CD8-positive, alpha-beta memory T cell (primary cell): ENCODE measurements at regions not wholly inside any gene's neighbourhood (a gene's known extent, or its start where the extent isn't known, plus 50 kb on each side); places are given as distances from the start of the nearest gene placed in this dataset.
"Not testable (repeated sequence)": the region's sequence is repeated elsewhere in the genome, so short reads cannot be mapped to it uniquely, and the experiment has no call there.

Experiments used
- CTCF ChIA-PET: fragments of 350-600 bp; sonication (Branson Sonifier 250); formaldehyde crosslinking; loops from one replicate; lab custom pipeline; 2021; ENCODE audit warnings: antibody characterized with exemption; lab: Charles Lee
- POLR2A ChIA-PET: fragments of 350-600 bp; sonication (Branson Sonifier 250); formaldehyde crosslinking; loops from one replicate; lab custom pipeline; 2021; ENCODE audit warnings: antibody characterized with exemption; lab: Charles Lee
- DNase-seq, 5 donors: peaks; one replicate each; pipeline versions ENCODE4 v3.0.0 to v3.0.0-alpha.2; 2020 to 2022; ENCODE audit warnings: mixed read lengths in 1 of 5
- H3K27ac ChIP-seq: one replicate; pipeline ENCODE4 v1.7.0; 2013; ENCODE audit warnings: low read depth, mild to moderate bottlenecking, low read length, moderate library complexity
- H3K27me3 ChIP-seq: 2 replicates; pipeline ENCODE4 v1.7.0; 2013; ENCODE audit warnings: low read length, mild to moderate bottlenecking; ENCODE audit not compliant: insufficient read depth, poor library complexity, severe bottlenecking
- H3K36me3 ChIP-seq: 2 replicates; pipeline ENCODE4 v1.7.0; 2013; ENCODE audit warnings: mild to moderate bottlenecking, low read length, moderate library complexity; ENCODE audit not compliant: insufficient read depth
- H3K4me1 ChIP-seq: 2 replicates; pipeline ENCODE4 v1.7.0; 2013; ENCODE audit warnings: mild to moderate bottlenecking, low read length, moderate library complexity; ENCODE audit not compliant: insufficient read depth
- H3K4me3 ChIP-seq: 2 replicates; pipeline ENCODE4 v1.7.0; 2013; ENCODE audit warnings: mild to moderate bottlenecking, low read length
- H3K9me3 ChIP-seq: 2 replicates; pipeline ENCODE4 v1.7.0; 2013; ENCODE audit warnings: mild to moderate bottlenecking, low read length
- H3K27ac Mint-ChIP-seq, 8 donors: one replicate each; pipeline ENCODE4 v1.8.0; 2020 to 2021; ENCODE audit warnings: mixed read lengths in 8 of 8, mild to moderate bottlenecking in 6 of 8, inconsistent platforms in 3 of 8, moderate library complexity in 3 of 8
- H3K27me3 Mint-ChIP-seq, 2 donors: one replicate each; pipeline ENCODE4 v1.8.0; 2020 to 2021; ENCODE audit warnings: mixed read lengths in 2 of 2, mild to moderate bottlenecking in 1 of 2, moderate library complexity in 1 of 2
- H3K36me3 Mint-ChIP-seq, 3 donors: one replicate each; pipeline ENCODE4 v1.8.0; 2020 to 2021; ENCODE audit warnings: mixed read lengths in 3 of 3, inconsistent platforms in 1 of 3, mild to moderate bottlenecking in 1 of 3
- H3K4me1 Mint-ChIP-seq, 3 donors: one replicate each; pipeline ENCODE4 v1.8.0; 2020 to 2021; ENCODE audit warnings: mixed read lengths in 3 of 3, inconsistent platforms in 1 of 3, mild to moderate bottlenecking in 1 of 3
- H3K4me3 Mint-ChIP-seq, 7 donors: one replicate each; pipeline ENCODE4 v1.8.0; 2020 to 2021; ENCODE audit warnings: mixed read lengths in 7 of 7, mild to moderate bottlenecking in 6 of 7, moderate library complexity in 4 of 7, inconsistent platforms in 2 of 7
- H3K9me3 Mint-ChIP-seq, 5 donors: one replicate each; pipeline ENCODE4 v1.8.0; 2020 to 2022; ENCODE audit warnings: mixed read lengths in 5 of 5, mild to moderate bottlenecking in 3 of 5, moderate library complexity in 2 of 5, inconsistent platforms in 1 of 5

DNA sequence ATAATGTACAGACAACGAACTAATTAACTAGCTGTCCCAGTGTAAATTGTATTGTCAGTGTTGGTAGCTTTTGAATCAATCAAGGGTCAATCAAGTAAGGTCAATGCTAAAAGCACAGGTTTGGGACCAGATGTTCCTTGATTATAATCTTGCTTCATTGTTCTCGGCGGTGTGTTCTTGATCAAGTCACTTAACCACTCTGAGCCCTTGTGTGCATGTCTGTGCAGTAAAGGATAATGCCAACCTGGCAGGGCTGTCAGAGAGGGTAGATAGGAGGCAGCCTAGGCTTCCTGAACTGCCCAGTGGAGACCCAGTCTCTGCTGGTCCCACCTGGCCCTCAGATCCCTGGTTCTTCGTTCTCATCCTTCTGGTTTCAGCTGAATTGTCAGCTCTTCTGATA lies 221.0 kb downstream of the EMX2 start:
- no peaks in the 10 kb centered on the region for H3K27me3 ChIP-seq
- Mint-ChIP-seq H3K9me3 (peaks cover 0 to 4% (median 0%) of the 10 kb centered on the region in 5 donors), H3K4me3 (no peak overlapping the region), H3K4me1 (no peaks in the 10 kb centered on the region), H3K27me3 (peaks cover 9 to 13% of the 10 kb centered on the region in 2 donors), H3K27ac (no peak overlapping the region), H3K36me3 (no peaks in the 10 kb centered on the region)
- no peak overlapping the region for H3K27ac ChIP-seq
- CTCF ChIA-PET, result no interaction called here
- no peaks in the 10 kb centered on the region for H3K36me3 ChIP-seq
- no peaks in the 10 kb centered on the region for H3K9me3 ChIP-seq
- H3K4me1 ChIP-seq, result no peaks in the 10 kb centered on the region
- POLR2A ChIA-PET, result no interaction called here
- DNase-seq, result no peak
- H3K4me3 ChIP-seq, result no peak overlapping the region

DNA sequence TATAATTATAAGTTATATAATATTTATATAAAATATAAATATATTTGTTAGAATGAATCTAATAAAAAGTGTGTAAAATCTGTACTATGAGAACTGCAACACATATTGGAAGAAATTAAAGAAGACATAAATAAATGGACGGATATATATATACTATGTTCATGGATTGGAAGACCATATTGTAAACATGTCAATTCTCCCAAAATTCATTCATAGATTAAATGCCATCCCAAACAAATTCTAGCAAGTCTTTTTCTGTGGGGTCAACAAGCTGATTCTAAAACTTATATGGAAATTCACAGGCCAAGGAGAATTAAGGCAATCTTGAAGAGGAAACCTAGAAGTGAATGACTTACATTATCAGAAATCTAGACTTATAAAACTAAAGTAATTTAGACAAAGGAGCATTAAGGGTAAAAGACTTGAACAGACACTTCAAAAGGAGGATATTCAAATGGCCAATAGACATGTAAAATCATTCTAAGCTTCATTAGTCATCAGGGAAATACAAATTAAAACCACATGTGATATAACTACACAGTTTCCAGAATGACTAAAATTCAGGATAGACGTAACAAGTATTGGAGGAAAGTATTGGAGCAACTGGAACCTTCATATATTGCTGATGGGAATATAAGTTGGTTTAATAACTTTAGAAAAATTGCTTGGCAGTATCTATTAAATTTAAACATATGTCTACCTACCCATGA lies 225.9 kb downstream of the EMX2 start:
- DNase-seq, result no peak
- Mint-ChIP-seq H3K36me3 (no peaks in the 10 kb centered on the region), H3K9me3 (peaks cover 0 to 4% (median 0%) of the 10 kb centered on the region in 5 donors), H3K27me3 (peaks cover 0 to 3% of the 10 kb centered on the region in 2 donors), H3K4me3 (no peak overlapping the region), H3K27ac (no peak overlapping the region), H3K4me1 (no peaks in the 10 kb centered on the region)
- H3K36me3 ChIP-seq, result no peaks in the 10 kb centered on the region
- ChIA-PET POLR2A (no interaction called here), CTCF (no interaction called here)
- H3K4me3 ChIP-seq, result no peak overlapping the region
- H3K4me1 ChIP-seq, result no peaks in the 10 kb centered on the region
- no peaks in the 10 kb centered on the region for H3K27me3 ChIP-seq
- H3K27ac ChIP-seq, result no peak overlapping the region
- H3K9me3 ChIP-seq, result no peaks in the 10 kb centered on the region

DNA sequence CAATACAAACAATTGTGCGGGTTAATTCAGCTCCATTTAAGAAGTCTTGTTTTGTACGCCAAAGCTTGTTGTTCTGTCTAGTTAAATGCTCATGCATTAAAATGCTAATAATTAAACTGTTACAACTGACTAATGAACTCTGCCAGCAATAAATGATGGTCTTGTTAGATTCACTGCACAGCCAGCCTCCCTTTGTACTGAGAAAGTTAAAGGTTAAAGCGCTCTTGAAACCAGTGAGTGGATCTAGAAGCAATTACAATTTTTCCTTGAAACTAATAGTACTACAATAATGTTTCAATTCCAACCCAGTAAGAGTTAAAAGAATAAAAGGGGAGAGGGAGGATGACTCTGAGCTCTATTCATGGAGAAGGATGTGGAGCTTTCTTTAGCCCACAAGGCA lies 233.0 kb downstream of the EMX2 start:
- Mint-ChIP-seq H3K9me3 (peaks cover 0 to 4% (median 0%) of the 10 kb centered on the region in 5 donors), H3K4me1 (no peaks in the 10 kb centered on the region), H3K27me3 (peaks cover 0 to 7% of the 10 kb centered on the region in 2 donors), H3K4me3 (no peak overlapping the region), H3K27ac (no peak overlapping the region), H3K36me3 (no peaks in the 10 kb centered on the region)
- POLR2A ChIA-PET, result no interaction called here
- CTCF ChIA-PET, result no interaction called here
- H3K27ac ChIP-seq, result no peak overlapping the region
- no peaks in the 10 kb centered on the region for H3K27me3 ChIP-seq
- no peak for DNase-seq
- H3K9me3 ChIP-seq, result no peaks in the 10 kb centered on the region
- H3K36me3 ChIP-seq, result no peaks in the 10 kb centered on the region
- no peak overlapping the region for H3K4me3 ChIP-seq
- no peaks in the 10 kb centered on the region for H3K4me1 ChIP-seq

DNA sequence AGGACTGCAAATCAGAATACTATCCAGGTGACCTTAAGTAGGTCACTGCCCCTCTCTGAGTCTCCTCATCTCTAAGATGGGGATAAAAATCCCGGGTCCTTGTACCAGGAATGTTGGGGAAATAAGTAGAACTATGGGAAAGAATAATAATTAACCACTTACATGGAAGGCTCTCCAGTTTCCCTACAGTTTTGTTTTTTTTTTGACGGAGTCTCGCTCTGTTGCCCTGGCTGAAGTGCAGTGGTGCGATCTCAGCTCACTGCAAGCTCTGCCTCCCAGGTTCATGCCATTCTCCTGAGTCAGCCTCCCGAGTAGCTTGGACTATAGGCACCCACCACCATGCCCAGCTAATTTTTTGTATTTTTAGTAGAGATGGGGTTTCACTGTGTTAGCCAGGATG lies 234.7 kb downstream of the EMX2 start:
- H3K36me3 ChIP-seq, CTCF ChIA-PET, H3K27ac ChIP-seq, H3K4me3 Mint-ChIP-seq, H3K4me1 Mint-ChIP-seq, H3K4me1 ChIP-seq, DNase-seq, H3K27ac Mint-ChIP-seq, H3K27me3 Mint-ChIP-seq, H3K9me3 Mint-ChIP-seq, POLR2A ChIA-PET, H3K27me3 ChIP-seq, H3K4me3 ChIP-seq, H3K36me3 Mint-ChIP-seq, H3K9me3 ChIP-seq: not testable (repeated sequence)

DNA sequence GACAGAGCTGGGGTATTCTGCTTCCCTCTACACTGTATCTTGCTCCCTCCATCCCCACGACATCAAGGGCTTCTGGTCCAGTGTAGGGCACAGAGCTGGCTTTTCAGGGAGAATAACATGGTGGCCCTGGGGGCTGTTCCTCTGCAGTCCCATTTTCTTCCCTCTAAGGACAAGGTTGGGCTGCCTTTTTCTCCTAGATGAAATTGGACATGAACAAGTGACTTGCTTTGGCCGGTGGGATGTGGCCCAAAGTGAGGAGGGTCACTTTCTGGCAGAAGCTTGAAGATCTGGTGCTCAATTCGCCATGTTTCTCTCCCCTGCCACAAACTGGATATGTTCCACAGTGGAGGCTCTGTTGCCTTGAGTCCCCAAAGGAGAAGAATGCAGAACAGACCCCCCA lies 235.7 kb downstream of the EMX2 start:
- Mint-ChIP-seq H3K4me3 (no peak overlapping the region), H3K9me3 (peaks cover 0 to 5% (median 0%) of the 10 kb centered on the region in 5 donors), H3K27me3 (peaks cover 0 to 7% of the 10 kb centered on the region in 2 donors), H3K36me3 (no peaks in the 10 kb centered on the region), H3K4me1 (no peaks in the 10 kb centered on the region), H3K27ac (no peak overlapping the region)
- Histone ChIP-seq H3K27ac (no peak overlapping the region), H3K4me1 (no peaks in the 10 kb centered on the region), H3K36me3 (no peaks in the 10 kb centered on the region), H3K9me3 (no peaks in the 10 kb centered on the region), H3K4me3 (no peak overlapping the region), H3K27me3 (no peaks in the 10 kb centered on the region)
- ChIA-PET POLR2A (no interaction called here), CTCF (no interaction called here)
- no peak for DNase-seq

DNA sequence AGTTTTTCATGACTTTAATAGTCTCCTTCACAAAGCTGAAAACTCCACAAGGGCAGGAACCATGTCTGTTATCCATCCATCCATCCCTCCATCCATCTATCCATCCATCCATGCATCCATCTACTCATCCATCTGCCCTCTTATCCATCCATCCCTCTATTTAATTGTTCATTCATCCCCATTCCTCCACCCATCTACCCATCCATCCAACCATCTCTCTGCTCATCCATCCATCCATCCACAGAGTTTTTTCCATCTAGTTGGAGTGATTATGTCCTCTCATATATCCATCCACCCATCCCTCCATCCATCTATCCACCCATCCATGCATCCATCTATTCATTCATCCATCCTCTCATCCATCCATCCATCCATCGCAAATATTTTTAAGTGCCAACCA lies 237.9 kb downstream of the EMX2 start:
- no peak overlapping the region for H3K4me3 Mint-ChIP-seq
- POLR2A ChIA-PET, result no interaction called here
- peaks cover 0 to 5% (median 0%) of the 10 kb centered on the region in 5 donors for H3K9me3 Mint-ChIP-seq
- Histone ChIP-seq H3K27ac (no peak overlapping the region), H3K4me1 (no peaks in the 10 kb centered on the region), H3K36me3 (no peaks in the 10 kb centered on the region), H3K4me3 (no peak overlapping the region), H3K9me3 (no peaks in the 10 kb centered on the region), H3K27me3 (no peaks in the 10 kb centered on the region)
- H3K27ac Mint-ChIP-seq, result no peak overlapping the region
- DNase-seq, result no peak
- H3K36me3 Mint-ChIP-seq, result no peaks in the 10 kb centered on the region
- peaks cover 0 to 2% of the 10 kb centered on the region in 2 donors for H3K27me3 Mint-ChIP-seq
- CTCF ChIA-PET, result no interaction called here
- H3K4me1 Mint-ChIP-seq, result no peaks in the 10 kb centered on the region

DNA sequence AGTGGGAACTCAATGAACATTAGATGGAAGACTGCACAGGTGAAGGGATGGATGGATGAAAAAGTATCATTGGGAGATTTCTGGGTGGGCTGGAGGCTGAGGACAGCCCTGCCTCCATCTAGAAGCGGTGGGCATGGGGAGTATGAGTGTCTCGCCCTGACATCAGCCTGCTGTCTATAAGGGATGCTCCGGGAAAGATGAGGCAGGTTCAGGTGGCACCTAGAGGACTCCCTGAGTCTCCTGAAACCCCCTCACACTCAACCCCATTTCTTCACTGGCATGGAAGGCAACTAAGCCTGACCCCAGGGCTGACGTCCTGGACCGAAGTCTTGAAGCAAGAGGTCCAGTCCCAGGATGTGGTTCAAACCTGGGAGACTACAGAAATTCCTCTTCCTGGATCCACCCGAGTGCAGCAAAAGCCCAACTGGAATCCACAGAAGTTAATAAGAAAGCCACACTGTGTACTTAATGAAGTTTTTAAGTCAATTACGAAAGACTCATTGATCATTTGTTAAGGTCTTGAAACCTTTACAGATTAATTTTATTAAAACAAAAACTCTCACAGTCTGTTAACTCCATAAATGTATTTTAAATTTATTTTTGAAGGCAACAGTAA lies 238.8 kb downstream of the EMX2 start:
- DNase-seq, result no peak
- no peaks in the 10 kb centered on the region for H3K4me1 Mint-ChIP-seq
- H3K27ac ChIP-seq, result no peak overlapping the region
- H3K27me3 ChIP-seq, result no peaks in the 10 kb centered on the region
- ChIA-PET POLR2A (no interaction called here), CTCF (no interaction called here)
- H3K27me3 Mint-ChIP-seq, result peaks cover 0 to 4% of the 10 kb centered on the region in 2 donors
- H3K4me3 Mint-ChIP-seq, result no peak overlapping the region
- no peaks in the 10 kb centered on the region for H3K4me1 ChIP-seq
- no peaks in the 10 kb centered on the region for H3K36me3 ChIP-seq
- H3K27ac Mint-ChIP-seq, result peak overlapping the region in 1 of 8 donors; percentile 47
- H3K36me3 Mint-ChIP-seq, result no peaks in the 10 kb centered on the region
- H3K9me3 ChIP-seq, result no peaks in the 10 kb centered on the region
- H3K9me3 Mint-ChIP-seq, result peaks cover 0 to 5% (median 0%) of the 10 kb centered on the region in 5 donors
- no peak overlapping the region for H3K4me3 ChIP-seq

DNA sequence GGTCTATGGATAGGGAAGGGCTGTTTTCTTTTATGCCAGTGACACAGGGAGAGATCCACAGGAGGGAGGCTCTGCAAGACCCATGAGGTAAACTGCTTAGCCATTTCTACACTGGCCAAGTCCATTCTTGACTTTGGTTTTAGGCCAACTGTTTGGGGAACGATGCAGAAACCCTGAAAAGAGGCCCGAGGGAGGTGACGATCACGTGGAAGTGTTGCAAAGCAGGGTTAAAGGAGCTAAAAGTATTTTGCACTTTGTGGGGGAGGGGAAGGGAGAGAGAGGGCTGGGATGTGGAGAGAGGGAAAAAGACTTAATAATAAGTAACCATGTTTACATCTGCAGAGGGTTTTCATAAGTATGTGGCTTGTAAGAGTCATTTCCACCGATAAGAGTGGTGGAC lies 239.7 kb downstream of the EMX2 start:
- Mint-ChIP-seq H3K4me3 (no peak overlapping the region), H3K4me1 (no peaks in the 10 kb centered on the region), H3K27me3 (peaks cover 0 to 8% of the 10 kb centered on the region in 2 donors), H3K9me3 (peaks cover 0 to 5% (median 0%) of the 10 kb centered on the region in 5 donors), H3K27ac (no peak overlapping the region), H3K36me3 (no peaks in the 10 kb centered on the region)
- Histone ChIP-seq H3K27me3 (no peaks in the 10 kb centered on the region), H3K27ac (no peak overlapping the region), H3K4me3 (no peak overlapping the region), H3K4me1 (no peaks in the 10 kb centered on the region), H3K9me3 (no peaks in the 10 kb centered on the region), H3K36me3 (no peaks in the 10 kb centered on the region)
- DNase-seq, result no peak
- ChIA-PET POLR2A (no interaction called here), CTCF (no interaction called here)
